ENCODE measurements at regions not wholly inside any gene's neighbourhood (a gene's known extent, or its start where the extent isn't known, plus 50 kb on each side); places are given as distances from the start of the nearest gene placed in this dataset.
"Not testable (repeated sequence)": the region's sequence is repeated elsewhere in the genome, so short reads cannot be mapped to it uniquely, and the experiment has no call there.

DNA sequence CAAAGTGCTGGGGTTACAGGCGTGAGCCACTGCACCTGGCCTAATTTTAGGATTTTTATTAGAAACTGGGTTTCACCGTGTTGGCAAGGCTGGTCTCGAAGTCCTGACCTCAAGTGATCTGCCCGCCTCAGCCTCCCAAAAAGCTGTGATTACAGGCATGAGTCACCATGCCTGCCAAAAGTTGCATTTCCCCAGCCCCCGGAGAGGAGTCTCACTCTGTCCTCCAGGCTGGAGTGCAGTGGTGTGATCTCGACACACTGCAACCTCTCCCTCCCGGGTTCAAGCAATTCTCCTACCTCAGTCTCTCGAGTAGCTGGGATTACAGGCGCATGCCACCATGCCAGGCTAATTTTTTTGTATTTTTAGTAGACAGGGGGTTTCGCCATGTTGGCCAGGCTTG is 122.0 kb upstream of the KCTD7 start:
- not testable (repeated sequence) for H4K91ac ChIP-seq (ENCODE audit: low read depth, low read length, poor library complexity); H3K9me3 ChIP-seq (replicated peaks in 1 of 2; ENCODE audit: control insufficient read depth in 2 of 2, insufficient read depth in 1 of 2, low read depth in 1 of 2, low read length in 2 of 2); H2BK120ac ChIP-seq (ENCODE audit: low read depth, low read length); H3K4me3 ChIP-seq (ENCODE audit: low read length in 2 of 2); H3K27ac ChIP-seq (replicated peaks; ENCODE audit: low read length); H3K4me1 ChIP-seq (ENCODE audit: control insufficient read depth in 2 of 2, insufficient read depth in 1 of 2, low read depth in 1 of 2, low read length in 2 of 2); H3K4me2 ChIP-seq (ENCODE audit: insufficient read depth, low read length, poor library complexity, severe bottlenecking); H2AFZ ChIP-seq (ENCODE audit: low read length); H2BK5ac ChIP-seq (ENCODE audit: low read length); H4K8ac ChIP-seq (ENCODE audit: low read depth, low read length); H3K23ac ChIP-seq (ENCODE audit: low read depth, low read length, poor library complexity); H2AK5ac ChIP-seq (ENCODE audit: low read depth, low read length); H3K79me1 ChIP-seq (ENCODE audit: low read depth, low read length); DNase-seq (ENCODE audit: low spot score); H3K14ac ChIP-seq (ENCODE audit: low read length); H3K9ac ChIP-seq (ENCODE audit: low read depth, low read length, poor library complexity); H3K18ac ChIP-seq (ENCODE audit: low read length); H2BK15ac ChIP-seq (ENCODE audit: low read length); H3K36me3 ChIP-seq (replicated peaks in 1 of 2; ENCODE audit: control insufficient read depth in 2 of 2, insufficient read depth in 2 of 2, low read length in 2 of 2); H3K4ac ChIP-seq (ENCODE audit: low read length); H3K27me3 ChIP-seq (ENCODE audit: control insufficient read depth in 3 of 3, insufficient read depth in 3 of 3, low read depth in 1 of 3, low read length in 3 of 3); H2BK12ac ChIP-seq (ENCODE audit: low read length)
- WGBS, 2 donors (ENCODE audit: extremely low coverage in 2 of 2, insufficient read length in 2 of 2, insufficient replicate concordance in 1 of 2): no CpG with 5 or more reads among the region's 10 CpGs

- Histone ChIP-seq H3K27me3 (ENCODE audit: control insufficient read depth in 3 of 3, insufficient read depth in 3 of 3, low read depth in 1 of 3, low read length in 3 of 3) (no peaks in the 10 kb centered on the region), H3K4me2 (ENCODE audit: insufficient read depth, low read length, poor library complexity, severe bottlenecking) (no peak overlapping the region), H2BK12ac (ENCODE audit: low read length) (no peak overlapping the region), H3K4me3 (ENCODE audit: low read length in 2 of 2) (no peak overlapping the region), H4K8ac (ENCODE audit: low read depth, low read length) (no peak overlapping the region), H3K79me1 (ENCODE audit: low read depth, low read length) (no peaks in the 10 kb centered on the region), H3K4ac (ENCODE audit: low read length) (no peak overlapping the region), H3K27ac (replicated peaks; ENCODE audit: low read length) (no peak overlapping the region), H3K4me1 (ENCODE audit: control insufficient read depth in 2 of 2, insufficient read depth in 1 of 2, low read depth in 1 of 2, low read length in 2 of 2) (no peaks in the 10 kb centered on the region), H2AK5ac (ENCODE audit: low read depth, low read length) (no peak overlapping the region), H3K14ac (ENCODE audit: low read length) (no peak overlapping the region), H2BK5ac (ENCODE audit: low read length) (no peak overlapping the region), H2BK120ac (ENCODE audit: low read depth, low read length) (no peak overlapping the region), H4K91ac (ENCODE audit: low read depth, low read length, poor library complexity) (no peak overlapping the region), H3K18ac (ENCODE audit: low read length) (no peak overlapping the region), H2AFZ (ENCODE audit: low read length) (no peak overlapping the region), H3K9me3 (replicated peaks in 1 of 2; ENCODE audit: control insufficient read depth in 2 of 2, insufficient read depth in 1 of 2, low read depth in 1 of 2, low read length in 2 of 2) (peaks cover 0 to 6% of the 10 kb centered on the region in 2 donors), H3K9ac (ENCODE audit: low read depth, low read length, poor library complexity) (no peak overlapping the region), H2BK15ac (ENCODE audit: low read length) (no peak overlapping the region), H3K23ac (ENCODE audit: low read depth, low read length, poor library complexity) (no peak overlapping the region), H3K36me3 (replicated peaks in 1 of 2; ENCODE audit: control insufficient read depth in 2 of 2, insufficient read depth in 2 of 2, low read length in 2 of 2) (no peaks in the 10 kb centered on the region)
- DNase-seq (ENCODE audit: low spot score): no peak
- no CpG with 5 or more reads among the region's 9 CpGs for WGBS, 2 donors (ENCODE audit: extremely low coverage in 2 of 2, insufficient read length in 2 of 2, insufficient replicate concordance in 1 of 2)
Observed at GRCh38 chr7:66507764-66508296, 120.9 kb upstream of the KCTD7 start.

DNA sequence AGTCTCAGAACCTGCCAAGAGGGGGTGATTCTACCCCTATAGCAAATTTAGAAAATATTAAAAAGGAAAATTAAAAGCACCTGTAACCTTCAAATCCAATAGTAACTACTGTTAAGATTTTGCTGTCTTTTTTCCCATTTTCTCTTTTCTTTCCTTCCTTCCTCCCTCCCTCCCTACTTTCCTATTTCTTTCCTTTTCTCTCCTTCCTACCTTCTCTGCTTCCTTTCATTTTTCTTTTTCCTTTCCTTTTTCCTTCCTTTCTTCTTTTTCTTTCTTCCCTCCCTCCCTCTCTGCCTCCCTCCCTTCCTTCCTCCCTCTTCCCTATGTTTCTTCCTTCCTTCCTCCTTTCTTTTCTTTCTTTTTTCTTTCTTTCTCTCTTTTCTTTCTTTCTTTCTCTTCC is 120.2 kb upstream of the KCTD7 start:
- no peak overlapping the region for H3K4me2 ChIP-seq (ENCODE audit: insufficient read depth, low read length, poor library complexity, severe bottlenecking)
- no peak overlapping the region for H4K8ac ChIP-seq (ENCODE audit: low read depth, low read length)
- DNase-seq (ENCODE audit: low spot score): no peak
- no peak overlapping the region for H3K27ac ChIP-seq (replicated peaks; ENCODE audit: low read length)
- no peak overlapping the region for H3K9ac ChIP-seq (ENCODE audit: low read depth, low read length, poor library complexity)
- H3K27me3 ChIP-seq (ENCODE audit: control insufficient read depth in 3 of 3, insufficient read depth in 3 of 3, low read depth in 1 of 3, low read length in 3 of 3): no peaks in the 10 kb centered on the region
- no peak overlapping the region for H2AK5ac ChIP-seq (ENCODE audit: low read depth, low read length)
- H2BK5ac ChIP-seq (ENCODE audit: low read length): no peak overlapping the region
- no peaks in the 10 kb centered on the region for H3K4me1 ChIP-seq (ENCODE audit: control insufficient read depth in 2 of 2, insufficient read depth in 1 of 2, low read depth in 1 of 2, low read length in 2 of 2)
- peaks cover 0 to 6% of the 10 kb centered on the region in 2 donors for H3K9me3 ChIP-seq (replicated peaks in 1 of 2; ENCODE audit: control insufficient read depth in 2 of 2, insufficient read depth in 1 of 2, low read depth in 1 of 2, low read length in 2 of 2)
- no peak overlapping the region for H3K4ac ChIP-seq (ENCODE audit: low read length)
- no peak overlapping the region for H3K23ac ChIP-seq (ENCODE audit: low read depth, low read length, poor library complexity)
- H3K36me3 ChIP-seq (replicated peaks in 1 of 2; ENCODE audit: control insufficient read depth in 2 of 2, insufficient read depth in 2 of 2, low read length in 2 of 2): no peaks in the 10 kb centered on the region
- H3K18ac ChIP-seq (ENCODE audit: low read length): no peak overlapping the region
- no peak overlapping the region for H2BK12ac ChIP-seq (ENCODE audit: low read length)
- no peak overlapping the region for H3K14ac ChIP-seq (ENCODE audit: low read length)
- no peak overlapping the region for H2AFZ ChIP-seq (ENCODE audit: low read length)
- H2BK15ac ChIP-seq (ENCODE audit: low read length): no peak overlapping the region
- no peak overlapping the region for H2BK120ac ChIP-seq (ENCODE audit: low read depth, low read length)
- no peak overlapping the region for H4K91ac ChIP-seq (ENCODE audit: low read depth, low read length, poor library complexity)
- H3K79me1 ChIP-seq (ENCODE audit: low read depth, low read length): no peaks in the 10 kb centered on the region
- H3K4me3 ChIP-seq (ENCODE audit: low read length in 2 of 2): no peak overlapping the region

GRCh38 chr7:66514050-66514449 is 114.6 kb upstream of the KCTD7 start:
- no peak overlapping the region for H3K9ac ChIP-seq (ENCODE audit: low read depth, low read length, poor library complexity)
- H3K36me3 ChIP-seq (replicated peaks in 1 of 2; ENCODE audit: control insufficient read depth in 2 of 2, insufficient read depth in 2 of 2, low read length in 2 of 2): no peaks in the 10 kb centered on the region
- no peak overlapping the region for H3K4ac ChIP-seq (ENCODE audit: low read length)
- no peak overlapping the region for H3K4me3 ChIP-seq (ENCODE audit: low read length in 2 of 2)
- H2BK12ac ChIP-seq (ENCODE audit: low read length): no peak overlapping the region
- H4K8ac ChIP-seq (ENCODE audit: low read depth, low read length): no peak overlapping the region
- H3K79me1 ChIP-seq (ENCODE audit: low read depth, low read length): no peaks in the 10 kb centered on the region
- WGBS, 2 donors (ENCODE audit: extremely low coverage in 2 of 2, insufficient read length in 2 of 2, insufficient replicate concordance in 1 of 2): no CpG with 5 or more reads among the region's 9 CpGs
- no peak overlapping the region for H4K91ac ChIP-seq (ENCODE audit: low read depth, low read length, poor library complexity)
- H3K18ac ChIP-seq (ENCODE audit: low read length): no peak overlapping the region
- DNase-seq (ENCODE audit: low spot score): no peak
- no peak overlapping the region for H3K27ac ChIP-seq (replicated peaks; ENCODE audit: low read length)
- no peaks in the 10 kb centered on the region for H3K9me3 ChIP-seq (replicated peaks in 1 of 2; ENCODE audit: control insufficient read depth in 2 of 2, insufficient read depth in 1 of 2, low read depth in 1 of 2, low read length in 2 of 2)
- H2BK5ac ChIP-seq (ENCODE audit: low read length): no peak overlapping the region
- no peak overlapping the region for H3K14ac ChIP-seq (ENCODE audit: low read length)
- no peaks in the 10 kb centered on the region for H3K4me1 ChIP-seq (ENCODE audit: control insufficient read depth in 2 of 2, insufficient read depth in 1 of 2, low read depth in 1 of 2, low read length in 2 of 2)
- no peak overlapping the region for H2BK15ac ChIP-seq (ENCODE audit: low read length)
- H2AFZ ChIP-seq (ENCODE audit: low read length): no peak overlapping the region
- H3K27me3 ChIP-seq (ENCODE audit: control insufficient read depth in 3 of 3, insufficient read depth in 3 of 3, low read depth in 1 of 3, low read length in 3 of 3): no peaks in the 10 kb centered on the region
- no peak overlapping the region for H3K23ac ChIP-seq (ENCODE audit: low read depth, low read length, poor library complexity)
- H2AK5ac ChIP-seq (ENCODE audit: low read depth, low read length): no peak overlapping the region
- H3K4me2 ChIP-seq (ENCODE audit: insufficient read depth, low read length, poor library complexity, severe bottlenecking): no peak overlapping the region
- no peak overlapping the region for H2BK120ac ChIP-seq (ENCODE audit: low read depth, low read length)
